ENCODE measurements at regions not wholly inside any gene's neighbourhood (a gene's known extent, or its start where the extent isn't known, plus 50 kb on each side); places are given as distances from the start of the nearest gene placed in this dataset.
"Not testable (repeated sequence)": the region's sequence is repeated elsewhere in the genome, so short reads cannot be mapped to it uniquely, and the experiment has no call there.

GRCh38 chr7:118429141-118429540 is 204.6 kb downstream of the ANKRD7 start:
- no peak for DNase-seq (ENCODE audit: low spot score)
- CTCF ChIA-PET, result no interaction called here
- H3K27ac ChIP-seq, result no peak overlapping the region
- no peak for TF ChIP-seq CTCF (conservative IDR thresholded peaks at IDR 0.05; ENCODE audit: low read depth)
- POLR2A ChIA-PET (ENCODE audit: low non-redundant PET), result no interaction called here

GRCh38 chr7:118436663-118437062 is 212.2 kb downstream of the ANKRD7 start:
- no peak for DNase-seq (ENCODE audit: low spot score)
- ChIA-PET POLR2A (ENCODE audit: low non-redundant PET) (no interaction called here), CTCF (interaction anchor here (0.6 kb wide), 2 partner anchors 163 to 1238 kb away, joined by 3 to 4 read pairs; no protein-coding TSS in a partner anchor)
- H3K27ac ChIP-seq, result no peak overlapping the region
- TF ChIP-seq CTCF (conservative IDR thresholded peaks at IDR 0.05; ENCODE audit: low read depth), result no peak

- POLR2A ChIA-PET (ENCODE audit: low non-redundant PET); CTCF ChIA-PET; H3K27ac ChIP-seq; DNase-seq (ENCODE audit: low spot score): not testable (repeated sequence)
Observed at GRCh38 chr7:118449030-118449429, 224.5 kb downstream of the ANKRD7 start.

GRCh38 chr7:118449797-118450567 is 225.5 kb downstream of the ANKRD7 start:
- POLR2A ChIA-PET (ENCODE audit: low non-redundant PET), result no interaction called here
- CTCF ChIA-PET, result no interaction called here

GRCh38 chr7:118452128-118452527 is 227.6 kb downstream of the ANKRD7 start:
- no peak for TF ChIP-seq CTCF (conservative IDR thresholded peaks at IDR 0.05; ENCODE audit: low read depth)
- no peak overlapping the region for H3K27ac ChIP-seq
- ChIA-PET POLR2A (ENCODE audit: low non-redundant PET) (no interaction called here), CTCF (no interaction called here)
- no peak for DNase-seq (ENCODE audit: low spot score)

More at GRCh38 chr7:118449797-118450567, 225.5 kb downstream of the ANKRD7 start:
- H3K27ac ChIP-seq, result no peak overlapping the region
- no peak for TF ChIP-seq CTCF (conservative IDR thresholded peaks at IDR 0.05; ENCODE audit: low read depth)
- DNase-seq (ENCODE audit: low spot score), result no peak

DNA sequence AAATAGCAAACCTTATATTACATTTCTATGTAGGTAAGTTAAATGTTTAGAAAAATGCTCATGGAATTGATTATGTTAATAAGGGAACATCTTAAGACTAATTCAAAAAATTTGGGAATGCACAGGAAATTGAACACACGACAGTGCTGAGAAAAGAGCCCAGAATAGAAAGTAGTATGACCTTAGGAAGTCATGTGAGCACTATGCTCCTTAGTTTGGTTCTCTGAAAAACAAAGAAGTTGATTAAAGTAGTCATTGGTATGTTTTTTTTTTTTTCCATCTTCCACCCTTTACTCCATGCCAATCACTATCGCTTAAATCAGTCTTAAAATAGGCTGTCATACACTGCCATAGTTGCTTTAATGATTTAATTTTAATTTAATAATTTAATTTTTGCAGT is 242.9 kb downstream of the ANKRD7 start:
- ChIA-PET CTCF (no interaction called here), POLR2A (ENCODE audit: low non-redundant PET) (no interaction called here)
- no peak overlapping the region for H3K27ac ChIP-seq
- no peak for DNase-seq (ENCODE audit: low spot score)
- TF ChIP-seq CTCF (conservative IDR thresholded peaks at IDR 0.05; ENCODE audit: low read depth), result no peak

- no peak for DNase-seq (ENCODE audit: low spot score)
- TF ChIP-seq CTCF (conservative IDR thresholded peaks at IDR 0.05; ENCODE audit: low read depth), result no peak
- ChIA-PET CTCF (no interaction called here), POLR2A (ENCODE audit: low non-redundant PET) (no interaction called here)
- no peak overlapping the region for H3K27ac ChIP-seq
Observed at GRCh38 chr7:118472581-118472980, 248.1 kb downstream of the ANKRD7 start.

Measured in RWPE1 (cell line).